ENCODE measurements at regions not wholly inside any gene's neighbourhood (a gene's known extent, or its start where the extent isn't known, plus 50 kb on each side); places are given as distances from the start of the nearest gene placed in this dataset.

- RAD21 ChIA-PET (ENCODE audit: low non-redundant PET in 1 of 2, low total read pairs in 2 of 2, uncharacterized antibody in 2 of 2, unreplicated experiment in 2 of 2): no interaction called here
- no peaks in the 10 kb centered on the region for H3K79me2 ChIP-seq (ENCODE audit: insufficient read depth, low read length)
- DNase-seq (ENCODE audit: low read depth, low spot score) (no peak), ATAC-seq (no peak)
- H3K9me2 ChIP-seq (ENCODE audit: insufficient read depth): no peaks in the 10 kb centered on the region
- H3K4me2 ChIP-seq (ENCODE audit: low read length): no peak overlapping the region
- no peak overlapping the region for H3K4me3 ChIP-seq (replicated peaks in 1 of 2; ENCODE audit: low read depth in 1 of 2, low read length in 2 of 2)
- H3K36me3 ChIP-seq (ENCODE audit: control insufficient read depth in 1 of 2, insufficient read depth in 2 of 2, low read length in 2 of 2): no peaks in the 10 kb centered on the region
- TF ChIP-seq, protein P1, sequence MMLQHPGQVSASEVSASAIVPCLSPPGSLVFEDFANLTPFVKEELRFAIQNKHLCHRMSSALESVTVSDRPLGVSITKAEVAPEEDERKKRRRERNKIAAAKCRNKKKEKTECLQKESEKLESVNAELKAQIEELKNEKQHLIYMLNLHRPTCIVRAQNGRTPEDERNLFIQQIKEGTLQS (IDR thresholded peaks at IDR 0.05): no peak
- H2AFZ ChIP-seq (ENCODE audit: low read depth, low read length, poor library complexity, severe bottlenecking): no peak overlapping the region
- H4K20me1 ChIP-seq (ENCODE audit: insufficient read depth): no peaks in the 10 kb centered on the region
- BruUV-seq (replicated peaks): no TSS peak
- H3K9me3 ChIP-seq (ENCODE audit: control insufficient read depth in 1 of 2, insufficient read depth in 1 of 2, low read depth in 1 of 2, low read length in 2 of 2): no peaks in the 10 kb centered on the region
- H3K27ac ChIP-seq (ENCODE audit: low read depth, low read length): no peak overlapping the region
- no peaks in the 10 kb centered on the region for H3K4me1 ChIP-seq (ENCODE audit: control insufficient read depth in 1 of 2, insufficient read depth in 2 of 2, low read length in 2 of 2)
- no peak overlapping the region for H3K9ac ChIP-seq (ENCODE audit: low read length)
- H3K27me3 ChIP-seq (ENCODE audit: insufficient read depth, low read length): no peaks in the 10 kb centered on the region
- intact Hi-C loops (cut with micrococcal nuclease): no loop called here
- POLR2A ChIA-PET: no interaction called here
- CTCF ChIA-PET: no interaction called here
These were observed 178.7 kb upstream of the FOXN2 start for GRCh38 chr2:48135797-48136196.

DNA sequence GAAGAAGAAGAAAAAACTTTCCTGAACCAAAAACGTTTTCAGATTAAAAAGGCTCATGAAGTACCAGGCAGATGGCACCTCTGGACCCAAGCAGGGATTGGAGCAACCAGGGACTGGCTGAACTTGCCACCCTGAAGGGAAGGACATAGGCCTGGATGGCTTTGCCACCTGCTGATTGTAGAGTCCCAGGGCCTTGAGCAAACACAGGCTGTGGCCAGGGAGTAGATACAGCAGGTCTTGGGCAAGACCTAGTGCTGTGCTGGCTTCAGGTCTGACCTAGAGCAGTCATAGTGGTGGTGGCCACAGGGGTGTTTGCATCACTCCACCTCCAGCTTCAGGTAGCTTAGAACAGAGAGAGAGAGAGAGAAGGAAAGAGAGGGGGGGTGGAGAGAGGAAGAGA is 176.7 kb upstream of the FOXN2 start:
- ChIA-PET CTCF (no interaction called here), RAD21 (ENCODE audit: low non-redundant PET in 1 of 2, low total read pairs in 2 of 2, uncharacterized antibody in 2 of 2, unreplicated experiment in 2 of 2) (no interaction called here), POLR2A (no interaction called here)
- DNase-seq (ENCODE audit: low read depth, low spot score): no peak
- no TSS peak for BruUV-seq (replicated peaks)
- no peaks in the 10 kb centered on the region for H3K79me2 ChIP-seq (ENCODE audit: insufficient read depth, low read length)
- H3K9me2 ChIP-seq (ENCODE audit: insufficient read depth): no peaks in the 10 kb centered on the region
- H2AFZ ChIP-seq (ENCODE audit: low read depth, low read length, poor library complexity, severe bottlenecking): no peak overlapping the region
- H4K20me1 ChIP-seq (ENCODE audit: insufficient read depth): no peaks in the 10 kb centered on the region
- intact Hi-C loops (cut with micrococcal nuclease): no loop called here
- H3K4me2 ChIP-seq (ENCODE audit: low read length): no peak overlapping the region
- no peaks in the 10 kb centered on the region for H3K4me1 ChIP-seq (ENCODE audit: control insufficient read depth in 1 of 2, insufficient read depth in 2 of 2, low read length in 2 of 2)
- no peak overlapping the region for H3K27ac ChIP-seq (ENCODE audit: low read depth, low read length)
- no peaks in the 10 kb centered on the region for H3K27me3 ChIP-seq (ENCODE audit: insufficient read depth, low read length)
- no peaks in the 10 kb centered on the region for H3K9me3 ChIP-seq (ENCODE audit: control insufficient read depth in 1 of 2, insufficient read depth in 1 of 2, low read depth in 1 of 2, low read length in 2 of 2)
- H3K36me3 ChIP-seq (ENCODE audit: control insufficient read depth in 1 of 2, insufficient read depth in 2 of 2, low read length in 2 of 2): no peaks in the 10 kb centered on the region
- H3K4me3 ChIP-seq (replicated peaks in 1 of 2; ENCODE audit: low read depth in 1 of 2, low read length in 2 of 2): no peak overlapping the region
- TF ChIP-seq CBX3 (IDR thresholded peaks at IDR 0.05; ENCODE audit: low read depth) (no peak), EGR1 (IDR thresholded peaks at IDR 0.05; ENCODE audit: low read depth) (no peak), CEBPB (IDR thresholded peaks at IDR 0.05; ENCODE audit: low read depth) (no peak), TCF7L2 (IDR thresholded peaks at IDR 0.05; ENCODE audit: borderline replicate concordance, extremely low read depth, insufficient read depth, insufficient read length) (no peak), POLR2AphosphoS5 (IDR thresholded peaks at IDR 0.05; ENCODE audit: low read depth, low read length) (no peak), SRF (IDR thresholded peaks at IDR 0.05; ENCODE audit: low read depth) (no peak), SP1 (IDR thresholded peaks at IDR 0.05; ENCODE audit: low read depth) (no peak), ZFX (IDR thresholded peaks at IDR 0.05) (no peak), RAD21 (IDR thresholded peaks at IDR 0.05; ENCODE audit: low read depth) (no peak), EZH2phosphoT487 (IDR thresholded peaks at IDR 0.05; ENCODE audit: borderline replicate concordance) (no peak), SIN3A (IDR thresholded peaks at IDR 0.05; ENCODE audit: low read depth) (no peak), ZNF274 (IDR thresholded peaks at IDR 0.05; ENCODE audit: low read depth, low read length) (no peak), EZH2 (IDR thresholded peaks at IDR 0.05) (no peak), YY1 (IDR thresholded peaks at IDR 0.05; ENCODE audit: extremely low read depth, insufficient replicate concordance, low read depth, low read length) (no peak), ELF1 (IDR thresholded peaks at IDR 0.05; ENCODE audit: borderline replicate concordance, low read depth) (no peak)
- TF ChIP-seq, protein P2, sequence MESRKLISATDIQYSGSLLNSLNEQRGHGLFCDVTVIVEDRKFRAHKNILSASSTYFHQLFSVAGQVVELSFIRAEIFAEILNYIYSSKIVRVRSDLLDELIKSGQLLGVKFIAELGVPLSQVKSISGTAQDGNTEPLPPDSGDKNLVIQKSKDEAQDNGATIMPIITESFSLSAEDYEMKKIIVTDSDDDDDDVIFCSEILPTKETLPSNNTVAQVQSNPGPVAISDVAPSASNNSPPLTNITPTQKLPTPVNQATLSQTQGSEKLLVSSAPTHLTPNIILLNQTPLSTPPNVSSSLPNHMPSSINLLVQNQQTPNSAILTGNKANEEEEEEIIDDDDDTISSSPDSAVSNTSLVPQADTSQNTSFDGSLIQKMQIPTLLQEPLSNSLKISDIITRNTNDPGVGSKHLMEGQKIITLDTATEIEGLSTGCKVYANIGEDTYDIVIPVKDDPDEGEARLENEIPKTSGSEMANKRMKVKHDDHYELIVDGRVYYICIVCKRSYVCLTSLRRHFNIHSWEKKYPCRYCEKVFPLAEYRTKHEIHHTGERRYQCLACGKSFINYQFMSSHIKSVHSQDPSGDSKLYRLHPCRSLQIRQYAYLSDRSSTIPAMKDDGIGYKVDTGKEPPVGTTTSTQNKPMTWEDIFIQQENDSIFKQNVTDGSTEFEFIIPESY (IDR thresholded peaks at IDR 0.05; ENCODE audit: extremely low read depth, insufficient replicate concordance, low read length): no peak
- TF ChIP-seq, protein P3, sequence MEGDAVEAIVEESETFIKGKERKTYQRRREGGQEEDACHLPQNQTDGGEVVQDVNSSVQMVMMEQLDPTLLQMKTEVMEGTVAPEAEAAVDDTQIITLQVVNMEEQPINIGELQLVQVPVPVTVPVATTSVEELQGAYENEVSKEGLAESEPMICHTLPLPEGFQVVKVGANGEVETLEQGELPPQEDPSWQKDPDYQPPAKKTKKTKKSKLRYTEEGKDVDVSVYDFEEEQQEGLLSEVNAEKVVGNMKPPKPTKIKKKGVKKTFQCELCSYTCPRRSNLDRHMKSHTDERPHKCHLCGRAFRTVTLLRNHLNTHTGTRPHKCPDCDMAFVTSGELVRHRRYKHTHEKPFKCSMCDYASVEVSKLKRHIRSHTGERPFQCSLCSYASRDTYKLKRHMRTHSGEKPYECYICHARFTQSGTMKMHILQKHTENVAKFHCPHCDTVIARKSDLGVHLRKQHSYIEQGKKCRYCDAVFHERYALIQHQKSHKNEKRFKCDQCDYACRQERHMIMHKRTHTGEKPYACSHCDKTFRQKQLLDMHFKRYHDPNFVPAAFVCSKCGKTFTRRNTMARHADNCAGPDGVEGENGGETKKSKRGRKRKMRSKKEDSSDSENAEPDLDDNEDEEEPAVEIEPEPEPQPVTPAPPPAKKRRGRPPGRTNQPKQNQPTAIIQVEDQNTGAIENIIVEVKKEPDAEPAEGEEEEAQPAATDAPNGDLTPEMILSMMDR (IDR thresholded peaks at IDR 0.05 in 2 of 3, conservative IDR thresholded peaks at IDR 0.05 in 1 of 3; ENCODE audit: borderline replicate concordance in 1 of 3, insufficient read depth in 1 of 3, low read depth in 2 of 3, low read length in 2 of 3): no peak
- TF ChIP-seq, protein P1 (IDR thresholded peaks at IDR 0.05): no peak
- no peak for ATAC-seq
- no peak overlapping the region for H3K9ac ChIP-seq (ENCODE audit: low read length)
